Hepatocyte (in vitro differentiated cells): ENCODE measurements at regions not wholly inside any gene's neighbourhood (a gene's known extent, or its start where the extent isn't known, plus 50 kb on each side); places are given as distances from the start of the nearest gene placed in this dataset.

Experiments used
- CTCF ChIP-seq: fragments of 200-600 bp; sonication (generic); IDR thresholded peaks from 2 replicates; pipeline ENCODE4 v1.5.1; 2016; ENCODE audit warnings: antibody characterized with exemption, mild to moderate bottlenecking; ENCODE audit not compliant: poor library complexity
- EZH2 ChIP-seq: fragments of 200-600 bp; sonication (generic); IDR thresholded peaks from 2 replicates; pipeline ENCODE4 v1.6.1; 2016; ENCODE audit warnings: antibody characterized with exemption, mild to moderate bottlenecking, borderline replicate concordance
- EZH2phosphoT487 ChIP-seq: fragments of 200-600 bp; sonication (generic); IDR thresholded peaks from one replicate; pipeline ENCODE4 v1.6.1; 2018; ENCODE audit warnings: antibody characterized with exemption, mild to moderate bottlenecking, low read depth, moderate library complexity; ENCODE audit not compliant: unreplicated experiment, severe bottlenecking

GRCh38 chr1:219381396-219381795 lies 207.7 kb downstream of the LYPLAL1 start:
- TF ChIP-seq CTCF (no peak), EZH2 (no peak), EZH2phosphoT487 (no peak)
